ENCODE measurements at regions not wholly inside any gene's neighbourhood (a gene's known extent, or its start where the extent isn't known, plus 50 kb on each side); places are given as distances from the start of the nearest gene placed in this dataset.

- TF ChIP-seq ZNF275 (CRISPR knock-in tag; IDR thresholded peaks at IDR 0.05; ENCODE audit: borderline replicate concordance) = no peak
- TF ChIP-seq, protein P1, sequence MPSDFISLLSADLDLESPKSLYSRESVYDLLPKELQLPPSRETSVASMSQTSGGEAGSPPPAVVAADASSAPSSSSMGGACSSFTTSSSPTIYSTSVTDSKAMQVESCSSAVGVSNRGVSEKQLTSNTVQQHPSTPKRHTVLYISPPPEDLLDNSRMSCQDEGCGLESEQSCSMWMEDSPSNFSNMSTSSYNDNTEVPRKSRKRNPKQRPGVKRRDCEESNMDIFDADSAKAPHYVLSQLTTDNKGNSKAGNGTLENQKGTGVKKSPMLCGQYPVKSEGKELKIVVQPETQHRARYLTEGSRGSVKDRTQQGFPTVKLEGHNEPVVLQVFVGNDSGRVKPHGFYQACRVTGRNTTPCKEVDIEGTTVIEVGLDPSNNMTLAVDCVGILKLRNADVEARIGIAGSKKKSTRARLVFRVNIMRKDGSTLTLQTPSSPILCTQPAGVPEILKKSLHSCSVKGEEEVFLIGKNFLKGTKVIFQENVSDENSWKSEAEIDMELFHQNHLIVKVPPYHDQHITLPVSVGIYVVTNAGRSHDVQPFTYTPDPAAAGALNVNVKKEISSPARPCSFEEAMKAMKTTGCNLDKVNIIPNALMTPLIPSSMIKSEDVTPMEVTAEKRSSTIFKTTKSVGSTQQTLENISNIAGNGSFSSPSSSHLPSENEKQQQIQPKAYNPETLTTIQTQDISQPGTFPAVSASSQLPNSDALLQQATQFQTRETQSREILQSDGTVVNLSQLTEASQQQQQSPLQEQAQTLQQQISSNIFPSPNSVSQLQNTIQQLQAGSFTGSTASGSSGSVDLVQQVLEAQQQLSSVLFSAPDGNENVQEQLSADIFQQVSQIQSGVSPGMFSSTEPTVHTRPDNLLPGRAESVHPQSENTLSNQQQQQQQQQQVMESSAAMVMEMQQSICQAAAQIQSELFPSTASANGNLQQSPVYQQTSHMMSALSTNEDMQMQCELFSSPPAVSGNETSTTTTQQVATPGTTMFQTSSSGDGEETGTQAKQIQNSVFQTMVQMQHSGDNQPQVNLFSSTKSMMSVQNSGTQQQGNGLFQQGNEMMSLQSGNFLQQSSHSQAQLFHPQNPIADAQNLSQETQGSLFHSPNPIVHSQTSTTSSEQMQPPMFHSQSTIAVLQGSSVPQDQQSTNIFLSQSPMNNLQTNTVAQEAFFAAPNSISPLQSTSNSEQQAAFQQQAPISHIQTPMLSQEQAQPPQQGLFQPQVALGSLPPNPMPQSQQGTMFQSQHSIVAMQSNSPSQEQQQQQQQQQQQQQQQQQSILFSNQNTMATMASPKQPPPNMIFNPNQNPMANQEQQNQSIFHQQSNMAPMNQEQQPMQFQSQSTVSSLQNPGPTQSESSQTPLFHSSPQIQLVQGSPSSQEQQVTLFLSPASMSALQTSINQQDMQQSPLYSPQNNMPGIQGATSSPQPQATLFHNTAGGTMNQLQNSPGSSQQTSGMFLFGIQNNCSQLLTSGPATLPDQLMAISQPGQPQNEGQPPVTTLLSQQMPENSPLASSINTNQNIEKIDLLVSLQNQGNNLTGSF (CRISPR knock-in tag; IDR thresholded peaks at IDR 0.05) = no peak
- no peak for TF ChIP-seq ZBTB21 (CRISPR knock-in tag; IDR thresholded peaks at IDR 0.05)
- no peak for TF ChIP-seq FOXO1 (CRISPR knock-in tag; IDR thresholded peaks at IDR 0.05)
- no peak for TF ChIP-seq ZEB1 (IDR thresholded peaks at IDR 0.05; ENCODE audit: insufficient replicate concordance, low read depth)
- TF ChIP-seq, protein P2, sequence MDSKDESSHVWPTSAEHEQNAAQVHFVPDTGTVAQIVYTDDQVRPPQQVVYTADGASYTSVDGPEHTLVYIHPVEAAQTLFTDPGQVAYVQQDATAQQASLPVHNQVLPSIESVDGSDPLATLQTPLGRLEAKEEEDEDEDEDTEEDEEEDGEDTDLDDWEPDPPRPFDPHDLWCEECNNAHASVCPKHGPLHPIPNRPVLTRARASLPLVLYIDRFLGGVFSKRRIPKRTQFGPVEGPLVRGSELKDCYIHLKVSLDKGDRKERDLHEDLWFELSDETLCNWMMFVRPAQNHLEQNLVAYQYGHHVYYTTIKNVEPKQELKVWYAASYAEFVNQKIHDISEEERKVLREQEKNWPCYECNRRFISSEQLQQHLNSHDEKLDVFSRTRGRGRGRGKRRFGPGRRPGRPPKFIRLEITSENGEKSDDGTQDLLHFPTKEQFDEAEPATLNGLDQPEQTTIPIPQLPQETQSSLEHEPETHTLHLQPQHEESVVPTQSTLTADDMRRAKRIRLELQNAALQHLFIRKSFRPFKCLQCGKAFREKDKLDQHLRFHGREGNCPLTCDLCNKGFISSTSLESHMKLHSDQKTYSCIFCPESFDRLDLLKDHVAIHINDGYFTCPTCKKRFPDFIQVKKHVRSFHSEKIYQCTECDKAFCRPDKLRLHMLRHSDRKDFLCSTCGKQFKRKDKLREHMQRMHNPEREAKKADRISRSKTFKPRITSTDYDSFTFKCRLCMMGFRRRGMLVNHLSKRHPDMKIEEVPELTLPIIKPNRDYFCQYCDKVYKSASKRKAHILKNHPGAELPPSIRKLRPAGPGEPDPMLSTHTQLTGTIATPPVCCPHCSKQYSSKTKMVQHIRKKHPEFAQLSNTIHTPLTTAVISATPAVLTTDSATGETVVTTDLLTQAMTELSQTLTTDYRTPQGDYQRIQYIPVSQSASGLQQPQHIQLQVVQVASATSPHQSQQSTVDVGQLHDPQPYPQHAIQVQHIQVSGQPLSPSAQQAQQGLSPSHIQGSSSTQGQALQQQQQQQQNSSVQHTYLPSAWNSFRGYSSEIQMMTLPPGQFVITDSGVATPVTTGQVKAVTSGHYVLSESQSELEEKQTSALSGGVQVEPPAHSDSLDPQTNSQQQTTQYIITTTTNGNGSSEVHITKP (CRISPR knock-in tag; IDR thresholded peaks at IDR 0.05; ENCODE audit: low read depth) = no peak
Observed at GRCh38 chr4:101644516-101644915, 146.0 kb upstream of the BANK1 start (continued).
